ENCODE measurements at regions not wholly inside any gene's neighbourhood (a gene's known extent, or its start where the extent isn't known, plus 50 kb on each side); places are given as distances from the start of the nearest gene placed in this dataset.
A peak's percentile ranks its signal among the peaks of the same experiment; 100 is the strongest.

- 0 out of 4 replicates have a peak, but pooled peaks cover 0 to 6% of the 10 kb centered on the region in 2 experiments for H3K4me1 ChIP-seq (ENCODE audit: control insufficient read depth in 1 of 2, insufficient read depth in 2 of 2, low read depth in 1 of 2, low read length in 1 of 2)
- ChIA-PET POLR2A (no interaction called here), CTCF (interaction anchor here (0.5 to 1.4 kb wide), 2 partner anchors 11 to 386 kb away, joined by 3 read pairs; no protein-coding TSS in a partner anchor)
- H3K79me2 ChIP-seq (ENCODE audit: insufficient read depth), result no peaks in the 10 kb centered on the region
- 19% methylated on average over 3 of the region's 3 CpGs for WGBS (ENCODE audit: low lambda C conversion rate)
- no peaks in the 10 kb centered on the region for H3K9me2 ChIP-seq
- H3K4me3 ChIP-seq (ENCODE audit: low read depth in 2 of 2, low read length in 1 of 2), result no peak overlapping the region
- H2AFZ ChIP-seq (ENCODE audit: low read depth), result no peak overlapping the region
- no peaks in the 10 kb centered on the region for H3K36me3 ChIP-seq (replicated peaks in 1 of 2; ENCODE audit: control insufficient read depth in 1 of 2, insufficient read depth in 2 of 2, low read length in 1 of 2)
- peaks cover 12% of the 10 kb centered on the region for H3K27me3 ChIP-seq (ENCODE audit: insufficient read depth)
- H3K4me2 ChIP-seq, result no peak overlapping the region
- no peaks in the 10 kb centered on the region for H3K9me3 ChIP-seq
- no peaks in the 10 kb centered on the region for H4K20me1 ChIP-seq (ENCODE audit: insufficient read depth)
- no peak overlapping the region for H3K9ac ChIP-seq
- peaks cover 5% of the 10 kb centered on the region for H3F3A ChIP-seq (replicated peaks; ENCODE audit: insufficient read depth)
- TF ChIP-seq EZH2phosphoT487 (IDR thresholded peaks at IDR 0.05; ENCODE audit: borderline replicate concordance, low read depth), result no peak
- no peak for TF ChIP-seq TAF1 (IDR thresholded peaks at IDR 0.05; ENCODE audit: borderline replicate concordance, low read depth, low read length)
- no peak for TF ChIP-seq MXI1 (IDR thresholded peaks at IDR 0.05; ENCODE audit: low read depth, low read length)
- TF ChIP-seq FOXJ3 (CRISPR knock-in tag; IDR thresholded peaks at IDR 0.05), result no peak
- no peak for TF ChIP-seq RXRA (IDR thresholded peaks at IDR 0.05; ENCODE audit: borderline replicate concordance, low read depth)
- TF ChIP-seq EP300 (IDR thresholded peaks at IDR 0.05; ENCODE audit: borderline replicate concordance in 1 of 2, low read depth in 1 of 2, low read length in 1 of 2), result no peak
- no peak for TF ChIP-seq GATA2 (CRISPR knock-in tag; IDR thresholded peaks at IDR 0.05)
- H3K27ac ChIP-seq (ENCODE audit: low read depth in 2 of 2, low read length in 1 of 2), result no peak overlapping the region
- DNase-seq, result no peak
These were observed 58.0 kb upstream of the IL6 start for GRCh38 chr7:22668971-22669401.

GRCh38 chr7:22667562-22668239 is 59.3 kb upstream of the IL6 start:
- H4K20me1 ChIP-seq (ENCODE audit: insufficient read depth), result no peaks in the 10 kb centered on the region
- TF ChIP-seq EZH2phosphoT487 (IDR thresholded peaks at IDR 0.05; ENCODE audit: borderline replicate concordance, low read depth) (no peak), FOSL2 (IDR thresholded peaks at IDR 0.05; ENCODE audit: borderline replicate concordance, low read depth) (0 out of 2 replicates have a peak, but pooled peaks have one; percentile 3)
- TF ChIP-seq, protein P1, sequence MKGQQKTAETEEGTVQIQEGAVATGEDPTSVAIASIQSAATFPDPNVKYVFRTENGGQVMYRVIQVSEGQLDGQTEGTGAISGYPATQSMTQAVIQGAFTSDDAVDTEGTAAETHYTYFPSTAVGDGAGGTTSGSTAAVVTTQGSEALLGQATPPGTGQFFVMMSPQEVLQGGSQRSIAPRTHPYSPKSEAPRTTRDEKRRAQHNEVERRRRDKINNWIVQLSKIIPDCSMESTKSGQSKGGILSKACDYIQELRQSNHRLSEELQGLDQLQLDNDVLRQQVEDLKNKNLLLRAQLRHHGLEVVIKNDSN (IDR thresholded peaks at IDR 0.05; ENCODE audit: borderline replicate concordance, low read depth), result 0 out of 2 replicates have a peak, but pooled peaks have one; percentile 15
- H3K9me3 ChIP-seq, result no peaks in the 10 kb centered on the region
- no peak for DNase-seq
- ChIA-PET POLR2A (no interaction called here), CTCF (interaction anchor here (0.6 kb wide), 1 partner anchor 8 kb away, joined by 3 read pairs; no protein-coding TSS in a partner anchor)
- no peaks in the 10 kb centered on the region for H3K79me2 ChIP-seq (ENCODE audit: insufficient read depth)
- no peak overlapping the region for H3K4me3 ChIP-seq (ENCODE audit: low read depth in 2 of 2, low read length in 1 of 2)
- no peaks in the 10 kb centered on the region for H3K36me3 ChIP-seq (replicated peaks in 1 of 2; ENCODE audit: control insufficient read depth in 1 of 2, insufficient read depth in 2 of 2, low read length in 1 of 2)
- no peaks in the 10 kb centered on the region for H3K9me2 ChIP-seq
- 3% methylated on average over 2 of the region's 2 CpGs for WGBS (ENCODE audit: low lambda C conversion rate)
- no peak overlapping the region for H2AFZ ChIP-seq (ENCODE audit: low read depth)
- H3K9ac ChIP-seq, result no peak overlapping the region
- H3K27ac ChIP-seq (ENCODE audit: low read depth in 2 of 2, low read length in 1 of 2), result peak overlapping the region in 1 of 2 experiments; percentile 59; a peak in 2 of 4 replicates
- peaks cover 0 to 10% of the 10 kb centered on the region in 2 experiments; a peak in 1 of 4 replicates for H3K4me1 ChIP-seq (ENCODE audit: control insufficient read depth in 1 of 2, insufficient read depth in 2 of 2, low read depth in 1 of 2, low read length in 1 of 2)
- H3F3A ChIP-seq (replicated peaks; ENCODE audit: insufficient read depth), result peaks cover 16% of the 10 kb centered on the region
- peaks cover 4% of the 10 kb centered on the region; the same call in 1 of the 2 replicates for H3K27me3 ChIP-seq (ENCODE audit: insufficient read depth)
- H3K4me2 ChIP-seq, result peak overlapping the region; percentile 7; the same call in 1 of the 2 replicates

Data from SK-N-SH (cell line).